ENCODE measurements at regions not wholly inside any gene's neighbourhood (a gene's known extent, or its start where the extent isn't known, plus 50 kb on each side); places are given as distances from the start of the nearest gene placed in this dataset.
"Not testable (repeated sequence)": the region's sequence is repeated elsewhere in the genome, so short reads cannot be mapped to it uniquely, and the experiment has no call there.

DNA sequence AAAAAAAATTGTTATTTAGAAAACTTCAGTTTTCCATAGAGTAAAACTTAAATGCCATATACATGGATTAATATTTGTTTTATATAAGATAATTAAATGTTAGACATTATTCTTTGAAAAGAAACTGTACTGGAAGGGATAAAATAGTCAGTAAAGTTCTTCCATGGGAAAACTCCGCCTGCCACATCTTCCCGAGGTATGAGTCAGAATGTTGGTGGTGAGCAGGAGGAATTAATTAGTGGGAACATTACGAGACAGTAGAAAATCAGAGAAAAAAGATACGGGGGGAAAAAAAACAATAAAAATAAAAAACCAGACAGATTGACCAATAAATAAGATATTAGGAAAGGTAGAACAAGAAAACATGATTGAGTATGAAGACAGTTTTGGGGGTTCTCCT, 930.3 kb upstream of the C9orf72 start:
- Mint-ChIP-seq H3K36me3 (no peaks in the 10 kb centered on the region), H3K4me1 (no peaks in the 10 kb centered on the region), H3K27me3 (ENCODE audit: low read depth in 2 of 2) (no peaks in the 10 kb centered on the region), H3K4me3 (no peak overlapping the region), H3K9me3 (peaks cover 6 to 8% of the 10 kb centered on the region in 2 donors), H3K27ac (no peak overlapping the region)
- Histone ChIP-seq H3K36me3 (ENCODE audit: control insufficient read depth, insufficient read depth, low read length) (no peaks in the 10 kb centered on the region), H3K27me3 (ENCODE audit: control insufficient read depth, insufficient read depth, low read length) (no peaks in the 10 kb centered on the region), H3K27ac (ENCODE audit: low read length) (no peak overlapping the region), H3K4me3 (ENCODE audit: low read length) (no peak overlapping the region), H3K4me1 (ENCODE audit: control insufficient read depth, insufficient read depth, low read length) (no peaks in the 10 kb centered on the region), H3K9me3 (ENCODE audit: control insufficient read depth, insufficient read depth, low read length) (peaks cover under 1% of the 10 kb centered on the region)
- TF ChIP-seq, protein P1, sequence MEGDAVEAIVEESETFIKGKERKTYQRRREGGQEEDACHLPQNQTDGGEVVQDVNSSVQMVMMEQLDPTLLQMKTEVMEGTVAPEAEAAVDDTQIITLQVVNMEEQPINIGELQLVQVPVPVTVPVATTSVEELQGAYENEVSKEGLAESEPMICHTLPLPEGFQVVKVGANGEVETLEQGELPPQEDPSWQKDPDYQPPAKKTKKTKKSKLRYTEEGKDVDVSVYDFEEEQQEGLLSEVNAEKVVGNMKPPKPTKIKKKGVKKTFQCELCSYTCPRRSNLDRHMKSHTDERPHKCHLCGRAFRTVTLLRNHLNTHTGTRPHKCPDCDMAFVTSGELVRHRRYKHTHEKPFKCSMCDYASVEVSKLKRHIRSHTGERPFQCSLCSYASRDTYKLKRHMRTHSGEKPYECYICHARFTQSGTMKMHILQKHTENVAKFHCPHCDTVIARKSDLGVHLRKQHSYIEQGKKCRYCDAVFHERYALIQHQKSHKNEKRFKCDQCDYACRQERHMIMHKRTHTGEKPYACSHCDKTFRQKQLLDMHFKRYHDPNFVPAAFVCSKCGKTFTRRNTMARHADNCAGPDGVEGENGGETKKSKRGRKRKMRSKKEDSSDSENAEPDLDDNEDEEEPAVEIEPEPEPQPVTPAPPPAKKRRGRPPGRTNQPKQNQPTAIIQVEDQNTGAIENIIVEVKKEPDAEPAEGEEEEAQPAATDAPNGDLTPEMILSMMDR (IDR thresholded peaks at IDR 0.05): no peak
- ATAC-seq (no peak), DNase-seq (no peak)
- WGBS (ENCODE audit: insufficient coverage): 91% methylated on average over 2 of the region's 4 CpGs
- intact Hi-C loops (cut with micrococcal nuclease): no loop called here

DNA sequence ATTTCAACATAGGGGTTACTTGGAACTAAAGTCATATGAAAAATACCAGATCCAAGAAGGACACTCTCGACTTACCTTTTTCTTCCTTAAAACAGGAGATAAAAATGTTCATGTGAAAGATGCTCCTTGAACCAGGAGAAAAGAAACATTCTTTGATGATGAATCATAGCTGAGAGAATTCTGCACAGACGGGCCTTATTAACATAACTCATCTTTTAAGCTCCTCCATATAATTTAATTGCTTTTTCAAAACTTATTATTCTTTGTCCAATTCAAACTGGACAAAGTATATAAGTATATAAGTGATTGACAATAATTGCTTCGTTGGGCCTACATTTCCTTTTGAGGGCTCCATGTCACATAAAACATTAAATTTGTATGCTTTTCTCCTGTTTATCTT, 945.2 kb upstream of the C9orf72 start:
- intact Hi-C loops (cut with micrococcal nuclease): no loop called here
- H3K36me3 ChIP-seq (ENCODE audit: control insufficient read depth, insufficient read depth, low read length): no peaks in the 10 kb centered on the region
- TF ChIP-seq, protein P1 (IDR thresholded peaks at IDR 0.05): no peak
- no peaks in the 10 kb centered on the region for H3K4me1 ChIP-seq (ENCODE audit: control insufficient read depth, insufficient read depth, low read length)
- Mint-ChIP-seq H3K27me3 (ENCODE audit: low read depth in 2 of 2) (no peaks in the 10 kb centered on the region), H3K27ac (no peak overlapping the region), H3K4me1 (no peaks in the 10 kb centered on the region), H3K36me3 (peaks cover 8% of the 10 kb centered on the region), H3K4me3 (no peak overlapping the region), H3K9me3 (peaks cover 2 to 6% of the 10 kb centered on the region in 2 donors)
- DNase-seq: no peak
- ATAC-seq: no peak
- H3K9me3 ChIP-seq (ENCODE audit: control insufficient read depth, insufficient read depth, low read length): no peaks in the 10 kb centered on the region
- no peak overlapping the region for H3K4me3 ChIP-seq (ENCODE audit: low read length)
- no CpG with 5 or more reads among the region's 3 CpGs for WGBS (ENCODE audit: insufficient coverage)
- H3K27me3 ChIP-seq (ENCODE audit: control insufficient read depth, insufficient read depth, low read length): no peaks in the 10 kb centered on the region
- H3K27ac ChIP-seq (ENCODE audit: low read length): no peak overlapping the region

DNA sequence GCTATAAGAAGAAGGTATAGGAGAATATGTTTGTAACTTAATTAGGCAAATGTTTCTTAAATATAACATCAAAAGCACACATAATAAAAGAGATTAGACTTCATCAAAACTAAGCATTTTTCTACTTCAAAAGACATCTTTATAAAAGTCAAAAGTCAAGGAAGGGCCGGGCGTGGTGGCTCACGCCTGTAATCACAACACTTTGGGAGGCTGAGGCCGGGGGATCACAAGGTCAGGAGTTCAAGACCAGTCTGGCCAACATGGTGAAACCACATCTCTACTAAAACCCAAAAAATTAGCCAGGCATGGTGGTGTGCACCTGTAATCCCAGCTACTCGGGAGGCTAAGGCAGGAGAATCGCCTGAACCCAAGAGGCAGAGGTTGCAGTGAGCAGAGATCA, 951.0 kb upstream of the C9orf72 start:
- H3K9me3 Mint-ChIP-seq; H3K27me3 ChIP-seq (ENCODE audit: control insufficient read depth, insufficient read depth, low read length); H3K4me3 Mint-ChIP-seq; H3K36me3 ChIP-seq (ENCODE audit: control insufficient read depth, insufficient read depth, low read length); ATAC-seq; H3K27me3 Mint-ChIP-seq (ENCODE audit: low read depth in 2 of 2); H3K9me3 ChIP-seq (ENCODE audit: control insufficient read depth, insufficient read depth, low read length); H3K4me1 ChIP-seq (ENCODE audit: control insufficient read depth, insufficient read depth, low read length); H3K27ac ChIP-seq (ENCODE audit: low read length); intact Hi-C loops (cut with micrococcal nuclease); H3K4me3 ChIP-seq (ENCODE audit: low read length); H3K27ac Mint-ChIP-seq; DNase-seq; H3K36me3 Mint-ChIP-seq: not testable (repeated sequence)
- 88% methylated on average over 6 of the region's 6 CpGs for WGBS (ENCODE audit: insufficient coverage)
- H3K4me1 Mint-ChIP-seq: peaks cover 0 to 12% of the 10 kb centered on the region in 2 donors

DNA sequence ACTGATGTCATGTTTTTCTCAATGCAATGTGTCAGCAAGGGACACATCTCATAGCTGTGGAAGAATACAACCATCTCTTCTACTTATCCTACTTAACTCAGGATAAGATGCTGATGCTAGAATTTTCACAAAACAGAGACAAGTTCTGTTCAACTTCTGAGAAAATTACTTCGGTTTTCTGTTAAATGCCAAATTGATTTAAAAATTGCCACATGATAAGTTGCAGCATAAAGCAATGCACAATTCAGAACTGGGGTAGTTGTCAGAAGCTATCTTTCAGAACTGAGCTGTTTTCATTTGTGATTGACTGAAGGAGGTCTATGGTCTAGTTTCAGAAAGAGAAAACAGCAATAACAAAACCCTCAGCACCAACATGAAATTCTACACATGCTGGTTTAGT, 954.8 kb upstream of the C9orf72 start:
- Histone ChIP-seq H3K4me1 (ENCODE audit: control insufficient read depth, insufficient read depth, low read length) (no peaks in the 10 kb centered on the region), H3K27me3 (ENCODE audit: control insufficient read depth, insufficient read depth, low read length) (no peaks in the 10 kb centered on the region), H3K36me3 (ENCODE audit: control insufficient read depth, insufficient read depth, low read length) (no peaks in the 10 kb centered on the region), H3K9me3 (ENCODE audit: control insufficient read depth, insufficient read depth, low read length) (no peaks in the 10 kb centered on the region), H3K27ac (ENCODE audit: low read length) (no peak overlapping the region), H3K4me3 (ENCODE audit: low read length) (no peak overlapping the region)
- Mint-ChIP-seq H3K4me1 (peaks cover 0 to 17% of the 10 kb centered on the region in 2 donors), H3K36me3 (no peaks in the 10 kb centered on the region), H3K4me3 (no peak overlapping the region), H3K27ac (no peak overlapping the region), H3K27me3 (ENCODE audit: low read depth in 2 of 2) (no peaks in the 10 kb centered on the region), H3K9me3 (peaks cover 6 to 7% of the 10 kb centered on the region in 2 donors)
- no peak for DNase-seq
- TF ChIP-seq, protein P1 (IDR thresholded peaks at IDR 0.05): no peak
- 93% methylated on average over 1 of the region's 1 CpG for WGBS (ENCODE audit: insufficient coverage)
- intact Hi-C loops (cut with micrococcal nuclease): no loop called here
- no peak for ATAC-seq
